H1 (cell line): ENCODE measurements at regions not wholly inside any gene's neighbourhood (a gene's known extent, or its start where the extent isn't known, plus 50 kb on each side); places are given as distances from the start of the nearest gene placed in this dataset.

Source experiments
- ATF2 ChIP-seq: IDR thresholded peaks from 2 replicates; pipeline ENCODE4 v1.6.1; 2012; ENCODE audit warnings: low read length, inconsistent platforms
- CEBPB ChIP-seq: IDR thresholded peaks from 2 replicates; pipeline ENCODE4 v1.6.1; 2012; ENCODE audit warnings: low read depth, low read length
- CTCF ChIP-seq, 3 experiments: IDR thresholded peaks; 1 replicate in 2 of 3; 2 replicates in 1 of 3; pipeline versions ENCODE4 v1.5.1 to v1.6.1; 2011; ENCODE audit warnings: low read length in 3 of 3, mild to moderate bottlenecking in 3 of 3, inconsistent platforms in 2 of 3, low read depth in 1 of 3, moderate library complexity in 1 of 3; ENCODE audit not compliant: insufficient read depth in 1 of 3; ENCODE audit errors: control extremely low read depth in 1 of 3
- EP300 ChIP-seq, 2 experiments: IDR thresholded peaks; 1 replicate in 1 of 2; 2 replicates in 1 of 2; pipeline ENCODE4 v1.6.1; 2011 to 2012; ENCODE audit warnings: low read depth in 2 of 2, low read length in 2 of 2, mild to moderate bottlenecking in 2 of 2, borderline replicate concordance in 1 of 2, inconsistent platforms in 1 of 2, moderate library complexity in 1 of 2
- JUN ChIP-seq: IDR thresholded peaks from 2 replicates; pipeline ENCODE4 v1.6.1; 2011; ENCODE audit warnings: low read depth, mild to moderate bottlenecking, improper control_type of control experiment, low read length
- POLR2A ChIP-seq, 2 experiments: IDR thresholded peaks; 1 replicate in 1 of 2; 2 replicates in 1 of 2; pipeline ENCODE4 v1.6.1; 2011; ENCODE audit warnings: low read depth in 2 of 2, low read length in 2 of 2, mild to moderate bottlenecking in 2 of 2; ENCODE audit errors: control extremely low read depth in 1 of 2
- RFX5 ChIP-seq: IDR thresholded peaks from 2 replicates; pipeline ENCODE4 v1.6.1; 2011; ENCODE audit warnings: low read depth, low read length, improper control_type of control experiment, borderline replicate concordance

- TF ChIP-seq CEBPB (no peak), POLR2A (IDR thresholded peaks at IDR 0.05; ENCODE audit: control extremely low read depth in 1 of 2, low read depth in 2 of 2, low read length in 2 of 2) (no peak), ATF2 (no peak), EP300 (IDR thresholded peaks at IDR 0.05; ENCODE audit: borderline replicate concordance in 1 of 2, low read depth in 2 of 2, low read length in 2 of 2) (no peak), CTCF (IDR thresholded peaks at IDR 0.05; ENCODE audit: control extremely low read depth in 1 of 3, insufficient read depth in 1 of 3, low read depth in 1 of 3, low read length in 3 of 3) (no peak), JUN (no peak), RFX5 (no peak)
These were observed 750.0 kb upstream of the CITED2 start for GRCh38 chr6:140124498-140124897.
